Gastroesophageal sphincter (tissue), 3 donors: ENCODE measurements at regions not wholly inside any gene's neighbourhood (a gene's known extent, or its start where the extent isn't known, plus 50 kb on each side); places are given as distances from the start of the nearest gene placed in this dataset.

Experiments
- EP300 ChIP-seq: sonication (generic); formaldehyde crosslinking; IDR thresholded peaks from one replicate; pipeline ENCODE4 v1.6.1; 2017; ENCODE audit warnings: antibody characterized with exemption, mild to moderate bottlenecking
- POLR2A ChIP-seq, 2 donors: fragments of 450-650 bp; IDR thresholded peaks; one replicate each; pipeline ENCODE4 v1.6.1; 2017; ENCODE audit warnings: antibody characterized with exemption in 2 of 2, mild to moderate bottlenecking in 2 of 2, moderate library complexity in 1 of 2
- POLR2AphosphoS5 ChIP-seq: sonication (generic); formaldehyde crosslinking; IDR thresholded peaks from one replicate; pipeline ENCODE4 v1.6.1; 2017; ENCODE audit warnings: antibody characterized with exemption
- TF ChIP-seq, protein P1 (sequence below), 4 experiments: fragments of 200-600 bp in 2 of 4; fragments of 450-650 bp in 2 of 4; sonication (generic) in 1 of 4; IDR thresholded peaks; one replicate each; pipeline ENCODE4 v1.5.1; 2017 to 2019; ENCODE audit warnings: antibody characterized with exemption in 4 of 4, mild to moderate bottlenecking in 2 of 4, moderate library complexity in 2 of 4

DNA sequence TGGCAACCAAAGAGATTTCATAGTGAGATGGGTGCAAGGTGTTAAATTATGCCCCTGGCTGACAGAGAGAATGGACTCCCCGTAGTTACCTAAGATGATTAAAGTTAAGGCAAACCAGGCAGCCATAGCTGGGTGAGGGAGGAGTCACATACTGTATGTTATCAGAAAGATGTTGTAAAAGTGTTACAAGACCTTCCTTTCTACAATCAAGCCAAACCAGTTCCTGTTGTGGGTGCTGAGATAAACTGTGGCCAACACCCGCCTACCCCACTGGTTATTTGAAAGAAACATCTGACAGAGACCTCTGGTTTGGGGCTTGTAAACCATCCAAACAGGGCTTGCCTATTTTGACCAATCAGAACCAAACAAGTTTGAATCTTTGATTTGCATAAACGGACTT is 684.7 kb upstream of the NUDT12 start:
- TF ChIP-seq POLR2A (IDR thresholded peaks at IDR 0.05): no peak
- TF ChIP-seq, protein P1, sequence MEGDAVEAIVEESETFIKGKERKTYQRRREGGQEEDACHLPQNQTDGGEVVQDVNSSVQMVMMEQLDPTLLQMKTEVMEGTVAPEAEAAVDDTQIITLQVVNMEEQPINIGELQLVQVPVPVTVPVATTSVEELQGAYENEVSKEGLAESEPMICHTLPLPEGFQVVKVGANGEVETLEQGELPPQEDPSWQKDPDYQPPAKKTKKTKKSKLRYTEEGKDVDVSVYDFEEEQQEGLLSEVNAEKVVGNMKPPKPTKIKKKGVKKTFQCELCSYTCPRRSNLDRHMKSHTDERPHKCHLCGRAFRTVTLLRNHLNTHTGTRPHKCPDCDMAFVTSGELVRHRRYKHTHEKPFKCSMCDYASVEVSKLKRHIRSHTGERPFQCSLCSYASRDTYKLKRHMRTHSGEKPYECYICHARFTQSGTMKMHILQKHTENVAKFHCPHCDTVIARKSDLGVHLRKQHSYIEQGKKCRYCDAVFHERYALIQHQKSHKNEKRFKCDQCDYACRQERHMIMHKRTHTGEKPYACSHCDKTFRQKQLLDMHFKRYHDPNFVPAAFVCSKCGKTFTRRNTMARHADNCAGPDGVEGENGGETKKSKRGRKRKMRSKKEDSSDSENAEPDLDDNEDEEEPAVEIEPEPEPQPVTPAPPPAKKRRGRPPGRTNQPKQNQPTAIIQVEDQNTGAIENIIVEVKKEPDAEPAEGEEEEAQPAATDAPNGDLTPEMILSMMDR (IDR thresholded peaks at IDR 0.05): no peak
- TF ChIP-seq EP300: no peak
- TF ChIP-seq POLR2AphosphoS5: no peak
